ENCODE measurements at regions not wholly inside any gene's neighbourhood (a gene's known extent, or its start where the extent isn't known, plus 50 kb on each side); places are given as distances from the start of the nearest gene placed in this dataset.

GRCh38 chr6:21981235-21981833 is 315.5 kb downstream of the PRL start:
- TF ChIP-seq, protein P1, sequence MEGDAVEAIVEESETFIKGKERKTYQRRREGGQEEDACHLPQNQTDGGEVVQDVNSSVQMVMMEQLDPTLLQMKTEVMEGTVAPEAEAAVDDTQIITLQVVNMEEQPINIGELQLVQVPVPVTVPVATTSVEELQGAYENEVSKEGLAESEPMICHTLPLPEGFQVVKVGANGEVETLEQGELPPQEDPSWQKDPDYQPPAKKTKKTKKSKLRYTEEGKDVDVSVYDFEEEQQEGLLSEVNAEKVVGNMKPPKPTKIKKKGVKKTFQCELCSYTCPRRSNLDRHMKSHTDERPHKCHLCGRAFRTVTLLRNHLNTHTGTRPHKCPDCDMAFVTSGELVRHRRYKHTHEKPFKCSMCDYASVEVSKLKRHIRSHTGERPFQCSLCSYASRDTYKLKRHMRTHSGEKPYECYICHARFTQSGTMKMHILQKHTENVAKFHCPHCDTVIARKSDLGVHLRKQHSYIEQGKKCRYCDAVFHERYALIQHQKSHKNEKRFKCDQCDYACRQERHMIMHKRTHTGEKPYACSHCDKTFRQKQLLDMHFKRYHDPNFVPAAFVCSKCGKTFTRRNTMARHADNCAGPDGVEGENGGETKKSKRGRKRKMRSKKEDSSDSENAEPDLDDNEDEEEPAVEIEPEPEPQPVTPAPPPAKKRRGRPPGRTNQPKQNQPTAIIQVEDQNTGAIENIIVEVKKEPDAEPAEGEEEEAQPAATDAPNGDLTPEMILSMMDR (IDR thresholded peaks at IDR 0.05), result no peak
- TF ChIP-seq POLR2AphosphoS5 (IDR thresholded peaks at IDR 0.05) (no peak), POLR2A (IDR thresholded peaks at IDR 0.05) (no peak)
- no peak overlapping the region for H3K27ac ChIP-seq
- H3K9me3 ChIP-seq, result no peaks in the 10 kb centered on the region
- no peaks in the 10 kb centered on the region for H3K36me3 ChIP-seq
- H3K4me1 ChIP-seq, result no peaks in the 10 kb centered on the region
- intact Hi-C loops (cut with DNase I; ENCODE audit: low total_unique reads), result no loop called here
- no peaks in the 10 kb centered on the region for H3K27me3 ChIP-seq
- H3K4me3 ChIP-seq, result no peak overlapping the region
- DNase-seq (ENCODE audit: low spot score in 2 of 2), result no peak

DNA sequence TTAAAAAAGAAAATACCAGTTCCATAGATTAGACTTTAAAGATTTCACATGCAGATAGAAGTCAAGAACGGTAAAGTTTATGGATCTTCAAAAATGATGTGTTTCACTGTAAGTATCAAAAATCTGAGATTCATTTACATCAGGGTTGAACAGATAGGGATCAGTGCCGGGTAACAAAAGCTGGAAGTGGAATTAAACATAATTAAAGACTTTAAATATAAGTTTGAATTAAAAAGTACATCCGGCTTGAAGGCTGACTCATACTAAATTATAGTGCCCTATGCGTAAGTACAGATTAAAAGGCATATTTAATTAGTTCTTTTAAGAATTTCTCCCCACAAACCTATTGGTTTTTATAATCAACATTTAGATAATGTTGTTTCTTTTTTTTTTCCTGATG is 312.7 kb downstream of the PRL start:
- Histone ChIP-seq H3K36me3 (no peaks in the 10 kb centered on the region), H3K4me1 (peaks cover 0 to 5% of the 10 kb centered on the region in 2 donors), H3K27me3 (no peaks in the 10 kb centered on the region), H3K4me3 (no peak overlapping the region), H3K27ac (no peak overlapping the region), H3K9me3 (no peaks in the 10 kb centered on the region)
- TF ChIP-seq POLR2A (IDR thresholded peaks at IDR 0.05) (no peak), POLR2AphosphoS5 (IDR thresholded peaks at IDR 0.05) (no peak)
- TF ChIP-seq, protein P1 (IDR thresholded peaks at IDR 0.05), result no peak
- no peak for DNase-seq (ENCODE audit: low spot score in 2 of 2)
- intact Hi-C loops (cut with DNase I; ENCODE audit: low total_unique reads), result no loop called here

- intact Hi-C loops (cut with DNase I; ENCODE audit: low total_unique reads), result no loop called here
- Histone ChIP-seq H3K36me3 (no peaks in the 10 kb centered on the region), H3K27me3 (no peaks in the 10 kb centered on the region), H3K4me3 (no peak overlapping the region), H3K27ac (no peak overlapping the region), H3K9me3 (no peaks in the 10 kb centered on the region), H3K4me1 (peaks cover 0 to 5% of the 10 kb centered on the region in 2 donors)
- DNase-seq (ENCODE audit: low spot score in 2 of 2), result no peak
- TF ChIP-seq, protein P1 (IDR thresholded peaks at IDR 0.05), result no peak
- TF ChIP-seq POLR2A (IDR thresholded peaks at IDR 0.05), result no peak
- TF ChIP-seq POLR2AphosphoS5 (IDR thresholded peaks at IDR 0.05), result no peak
Measured at GRCh38 chr6:21984561-21984960, 312.3 kb downstream of the PRL start.

DNA sequence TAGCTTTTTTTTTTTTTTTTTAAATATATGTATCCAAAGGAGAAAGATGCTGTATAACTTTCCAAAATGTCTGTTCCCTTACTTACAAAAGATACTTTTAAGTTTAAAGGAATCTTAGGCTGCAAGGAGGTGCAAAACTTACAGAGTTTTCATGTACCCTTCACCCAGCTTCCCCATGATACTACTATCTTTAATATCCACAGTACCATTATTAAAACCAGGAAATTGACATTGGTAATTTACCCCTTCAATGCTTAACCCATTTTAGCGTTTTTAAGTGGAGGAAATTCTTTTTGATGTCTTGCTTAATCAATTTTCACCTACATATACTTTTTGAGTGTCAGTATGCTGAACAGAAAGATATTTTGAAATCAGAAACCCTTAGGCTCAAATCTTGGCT is 310.9 kb downstream of the PRL start:
- intact Hi-C loops (cut with DNase I; ENCODE audit: low total_unique reads), result no loop called here
- Histone ChIP-seq H3K36me3 (no peaks in the 10 kb centered on the region), H3K4me3 (no peak overlapping the region), H3K27me3 (no peaks in the 10 kb centered on the region), H3K27ac (no peak overlapping the region), H3K9me3 (no peaks in the 10 kb centered on the region), H3K4me1 (peaks cover 0 to 5% of the 10 kb centered on the region in 2 donors)
- DNase-seq (ENCODE audit: low spot score in 2 of 2), result no peak
- TF ChIP-seq, protein P1 (IDR thresholded peaks at IDR 0.05), result no peak
- TF ChIP-seq POLR2A (IDR thresholded peaks at IDR 0.05) (no peak), POLR2AphosphoS5 (IDR thresholded peaks at IDR 0.05) (no peak)

DNA sequence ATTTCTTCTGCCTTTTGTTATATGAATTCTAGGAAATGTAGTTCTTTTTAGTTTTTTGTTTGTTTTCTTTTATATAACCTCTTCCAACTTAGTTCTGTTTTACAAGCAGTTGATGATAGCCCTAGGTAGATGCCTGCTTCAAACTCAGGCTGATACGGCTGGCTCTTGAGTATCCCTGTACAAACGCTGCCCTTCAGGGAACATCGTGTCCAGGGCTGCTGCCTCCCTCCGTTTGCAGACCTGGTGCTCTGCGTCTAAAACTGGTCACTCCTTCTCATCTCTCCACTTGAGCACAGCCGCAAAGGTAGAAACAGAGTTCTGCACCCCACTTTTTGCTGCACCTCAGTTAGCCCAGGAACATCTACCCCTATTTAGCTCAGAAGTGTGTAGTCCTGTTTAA is 310.1 kb downstream of the PRL start:
- DNase-seq (ENCODE audit: low spot score in 2 of 2), result no peak
- Histone ChIP-seq H3K9me3 (no peaks in the 10 kb centered on the region), H3K27ac (peak overlapping the region; percentile 68 to 70), H3K27me3 (no peaks in the 10 kb centered on the region), H3K36me3 (no peaks in the 10 kb centered on the region), H3K4me3 (no peak overlapping the region), H3K4me1 (peaks cover 0 to 5% of the 10 kb centered on the region in 2 donors)
- no peak for TF ChIP-seq POLR2A (IDR thresholded peaks at IDR 0.05)
- no peak for TF ChIP-seq POLR2AphosphoS5 (IDR thresholded peaks at IDR 0.05)
- TF ChIP-seq, protein P1 (IDR thresholded peaks at IDR 0.05), result no peak
- intact Hi-C loops (cut with DNase I; ENCODE audit: low total_unique reads), result no loop called here

Measured in breast epithelium (tissue), 4 donors.